Astrocyte of the hippocampus (primary cell): ENCODE measurements at regions not wholly inside any gene's neighbourhood (a gene's known extent, or its start where the extent isn't known, plus 50 kb on each side); places are given as distances from the start of the nearest gene placed in this dataset.
"Not testable (repeated sequence)": the region's sequence is repeated elsewhere in the genome, so short reads cannot be mapped to it uniquely, and the experiment has no call there.

ENCODE experiments used
- DNase-seq: peaks from one replicate; pipeline ENCODE4 v3.0.0; 2011; ENCODE audit warnings: low read depth, low spot score

- DNase-seq, result no peak
These were observed 84.1 kb upstream of the H2AZ1 start for GRCh38 chr4:100034023-100034664.

GRCh38 chr4:100026066-100026465 is 76.0 kb upstream of the H2AZ1 start:
- no peak for DNase-seq

- no peak for DNase-seq
These were observed 73.7 kb upstream of the H2AZ1 start for GRCh38 chr4:100023800-100024199.

- no peak for DNase-seq
These were observed 72.7 kb upstream of the H2AZ1 start for GRCh38 chr4:100022792-100023222.

- DNase-seq, result no peak
These were observed 69.7 kb upstream of the H2AZ1 start for GRCh38 chr4:100019821-100020220.

GRCh38 chr4:100017637-100018310 is 67.7 kb upstream of the H2AZ1 start:
- no peak for DNase-seq

- DNase-seq, result peak; percentile 9
These were observed 66.1 kb upstream of the H2AZ1 start for GRCh38 chr4:100016191-100016590.

GRCh38 chr4:100014616-100015015 is 64.5 kb upstream of the H2AZ1 start:
- no peak for DNase-seq

GRCh38 chr4:100009490-100009889 is 59.4 kb upstream of the H2AZ1 start:
- no peak for DNase-seq

- peak; percentile 20 for DNase-seq
These were observed 58.0 kb upstream of the H2AZ1 start for GRCh38 chr4:100008048-100008447.

GRCh38 chr4:100006161-100006560 is 56.1 kb upstream of the H2AZ1 start:
- not testable (repeated sequence) for DNase-seq
